ENCODE measurements at regions not wholly inside any gene's neighbourhood (a gene's known extent, or its start where the extent isn't known, plus 50 kb on each side); places are given as distances from the start of the nearest gene placed in this dataset.

GRCh38 chr10:129032372-129033313, 434.4 kb upstream of the MGMT start:
- DNase-seq (ENCODE audit: low read depth in 2 of 2), result no peak

- DNase-seq (ENCODE audit: low read depth in 2 of 2), result no peak
These were observed 433.7 kb upstream of the MGMT start for GRCh38 chr10:129033340-129033739.

GRCh38 chr10:129033790-129034272, 433.2 kb upstream of the MGMT start:
- no peak for DNase-seq (ENCODE audit: low read depth in 2 of 2)

GRCh38 chr10:129035052-129035827, 431.8 kb upstream of the MGMT start:
- DNase-seq (ENCODE audit: low read depth in 2 of 2), result peak in 1 of 2 donors; percentile 90

DNA sequence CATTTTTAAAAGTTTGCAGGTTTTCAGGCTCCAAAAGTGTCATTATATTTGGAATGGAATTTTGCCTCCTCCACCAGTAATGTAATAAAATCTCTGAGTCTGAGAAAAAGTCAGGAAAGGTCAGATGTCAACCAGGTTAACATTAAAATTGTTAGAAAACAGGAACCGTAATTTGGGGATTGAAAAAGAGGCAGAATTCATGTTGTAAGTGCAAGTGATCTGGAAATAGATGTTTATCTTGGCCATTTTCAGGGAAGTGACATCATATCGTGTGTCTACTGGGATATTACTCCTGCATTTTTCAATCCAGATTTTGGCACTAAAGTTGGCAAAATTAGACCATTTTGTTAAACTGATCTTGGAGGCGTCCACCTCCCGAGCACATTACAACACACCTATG, 428.5 kb upstream of the MGMT start:
- peak; percentile 85 to 93 for DNase-seq (ENCODE audit: low read depth in 2 of 2)

DNA sequence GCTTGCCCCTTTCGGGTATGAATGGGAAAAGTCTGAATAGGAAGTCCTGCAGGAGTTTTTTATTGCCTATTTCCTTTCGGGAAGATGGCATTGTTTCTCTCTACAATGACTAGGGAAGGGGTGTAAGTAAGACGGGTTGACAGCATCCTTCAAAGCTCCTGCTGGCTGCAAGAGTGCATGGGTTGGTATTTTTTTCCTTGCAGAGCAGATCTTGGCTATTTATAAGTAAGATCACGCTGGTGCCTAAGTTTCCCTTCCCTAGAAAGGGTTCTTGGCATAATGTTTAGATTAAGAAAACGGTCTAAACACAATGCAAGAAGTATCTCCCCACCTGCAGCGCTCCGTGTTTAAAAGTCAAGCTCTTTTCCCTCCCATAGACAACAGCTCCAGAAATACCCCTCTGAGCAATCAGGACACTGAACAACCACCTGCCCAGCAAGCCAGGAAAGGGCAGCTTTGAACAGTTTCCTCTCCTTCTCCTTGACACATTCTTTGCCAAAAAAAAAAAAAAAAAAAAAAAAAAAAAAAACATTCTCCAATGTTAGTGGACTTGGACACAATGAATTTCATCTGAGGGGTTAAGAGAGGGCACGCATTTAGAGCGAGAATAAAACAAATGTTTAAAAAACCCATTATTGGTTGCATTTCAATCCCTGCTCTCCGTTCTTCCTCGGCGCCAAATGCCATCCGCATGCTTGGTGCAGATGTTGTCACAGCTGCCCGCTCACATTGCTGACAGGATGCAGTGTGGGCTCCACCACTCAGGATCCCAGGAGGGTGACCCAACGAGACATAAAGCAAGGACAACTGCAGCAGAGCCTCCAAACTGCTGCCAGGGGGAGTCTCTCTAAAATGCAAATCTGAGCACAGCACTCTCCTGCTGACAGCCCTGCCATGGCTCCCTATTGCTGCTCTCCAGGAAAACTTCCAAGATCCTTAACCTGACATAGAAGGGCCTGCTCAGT, 427.4 kb upstream of the MGMT start:
- peak in 1 of 2 donors; percentile 66 for DNase-seq (ENCODE audit: low read depth in 2 of 2)

DNA sequence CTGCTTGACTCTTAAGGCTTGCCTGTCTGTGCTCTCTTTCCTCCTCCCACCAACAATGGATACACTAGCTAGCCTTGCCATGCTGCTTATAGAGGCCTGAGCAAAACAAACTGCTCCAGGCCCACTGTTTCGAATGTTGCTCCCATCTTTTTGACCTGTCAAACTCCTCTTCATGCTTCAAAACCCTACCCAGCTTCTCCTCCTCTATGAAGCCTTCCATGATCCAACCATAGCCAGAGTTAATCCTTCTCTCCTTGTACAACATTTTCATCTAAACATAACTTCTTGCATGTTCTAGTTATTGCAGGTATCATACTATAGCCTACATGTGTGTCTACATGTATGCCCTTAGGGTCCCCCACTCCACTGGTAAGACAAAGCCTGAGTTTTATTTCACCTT, 426.7 kb upstream of the MGMT start:
- DNase-seq (ENCODE audit: low read depth in 2 of 2), result no peak

DNA sequence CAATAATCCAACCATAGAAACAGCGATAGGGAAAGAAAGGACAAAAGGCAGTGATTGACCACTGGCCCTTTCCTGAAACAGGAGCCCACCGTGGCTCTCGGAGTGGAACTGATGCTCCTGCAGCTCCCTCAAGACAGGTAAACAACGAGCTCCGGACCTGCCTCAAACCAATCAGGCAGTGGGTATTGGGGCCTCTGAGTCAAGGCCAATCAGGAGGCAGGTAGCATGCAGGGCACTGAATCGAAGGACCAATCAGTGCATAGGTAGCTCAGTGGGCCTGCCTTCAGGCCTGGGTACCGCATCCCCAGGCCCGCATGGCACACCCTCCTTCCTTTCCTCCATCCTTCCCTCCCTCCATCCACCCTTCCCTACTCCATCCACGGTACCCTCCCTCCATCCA, 425.1 kb upstream of the MGMT start:
- DNase-seq (ENCODE audit: low read depth in 2 of 2), result no peak

- peak in 1 of 2 donors; percentile 60 for DNase-seq (ENCODE audit: low read depth in 2 of 2)
These were observed 424.1 kb upstream of the MGMT start for GRCh38 chr10:129042776-129043595.

DNA sequence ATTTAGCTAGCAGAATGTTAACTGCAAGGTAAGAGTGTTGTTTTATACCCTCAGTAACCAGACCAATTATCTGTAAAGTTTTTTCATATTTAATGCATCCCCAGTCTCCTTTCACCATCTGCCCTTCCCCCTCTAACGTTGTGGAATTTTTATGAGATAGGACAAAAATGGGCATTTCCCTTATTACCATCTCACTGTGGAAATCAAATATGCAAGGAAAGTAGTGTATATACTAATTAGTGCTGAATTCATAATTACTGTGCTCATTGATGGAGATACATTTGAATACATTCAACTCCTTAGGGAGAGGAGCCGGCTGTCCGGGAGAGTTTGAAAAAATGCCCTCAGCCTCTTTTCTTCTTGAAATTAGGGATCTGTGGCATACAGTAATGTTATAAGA, 423.4 kb upstream of the MGMT start:
- no peak for DNase-seq (ENCODE audit: low read depth in 2 of 2)

- peak in 1 of 2 donors; percentile 9 for DNase-seq (ENCODE audit: low read depth in 2 of 2)
These were observed 421.4 kb upstream of the MGMT start for GRCh38 chr10:129045599-129045998.

DNA sequence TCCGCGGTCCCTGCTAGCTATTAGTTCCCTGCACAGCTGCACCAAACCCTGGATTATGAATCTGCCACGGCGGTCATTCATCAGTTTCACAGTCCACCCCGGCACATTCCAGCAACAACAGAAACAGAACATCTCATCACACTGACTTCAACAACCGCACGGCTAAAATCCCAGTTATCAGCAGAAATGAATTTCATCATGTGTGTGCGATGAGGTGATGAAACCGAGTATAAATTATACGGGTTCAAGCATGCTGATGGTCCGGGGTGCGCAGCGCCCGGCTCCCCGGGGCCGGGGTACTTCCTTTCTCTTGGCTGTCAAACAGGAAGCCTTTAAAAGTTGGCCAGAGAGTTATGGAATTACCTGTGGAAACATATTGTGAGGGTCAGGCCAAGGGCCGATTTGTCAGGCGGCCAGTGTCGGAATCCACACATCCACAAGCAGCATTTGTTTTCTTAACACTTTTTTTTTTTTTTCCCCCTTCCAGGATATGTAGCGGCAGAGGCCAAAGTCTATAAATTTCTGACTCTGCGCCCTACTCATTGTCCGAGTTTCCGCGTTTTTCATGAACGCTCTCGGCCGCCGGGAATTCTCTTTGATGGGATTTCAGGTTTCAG, 420.9 kb upstream of the MGMT start:
- DNase-seq (ENCODE audit: low read depth in 2 of 2), result peak; percentile 96 to 97

GRCh38 chr10:129046962-129047361, 420.1 kb upstream of the MGMT start:
- DNase-seq (ENCODE audit: low read depth in 2 of 2), result peak in 1 of 2 donors; percentile 68

- no peak for DNase-seq (ENCODE audit: low read depth in 2 of 2)
These were observed 419.4 kb upstream of the MGMT start for GRCh38 chr10:129047600-129047999.

GRCh38 chr10:129048513-129048912, 418.5 kb upstream of the MGMT start:
- peak in 1 of 2 donors; percentile 72 for DNase-seq (ENCODE audit: low read depth in 2 of 2)

DNA sequence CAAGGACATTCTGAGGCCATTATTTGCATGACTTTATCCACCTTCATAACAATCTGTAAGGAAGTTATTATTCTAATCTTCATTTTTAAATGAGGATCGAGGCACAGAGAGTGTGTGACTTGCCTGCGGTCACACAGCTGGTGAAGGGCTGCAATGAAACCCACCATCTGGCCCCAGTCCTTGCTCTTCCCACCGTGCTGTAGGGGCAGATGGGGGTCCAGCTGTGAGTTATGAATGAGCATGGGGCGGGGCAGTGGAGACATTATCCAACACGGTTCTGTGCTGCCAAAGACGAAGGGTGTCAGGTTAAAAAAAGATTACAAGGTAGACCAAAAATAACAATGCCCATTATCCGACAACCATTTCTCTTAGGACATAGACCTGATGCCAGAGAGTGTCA, 417.5 kb upstream of the MGMT start:
- DNase-seq (ENCODE audit: low read depth in 2 of 2), result no peak

- DNase-seq (ENCODE audit: low read depth in 2 of 2), result no peak
These were observed 411.8 kb upstream of the MGMT start for GRCh38 chr10:129055225-129055624.

- DNase-seq (ENCODE audit: low read depth in 2 of 2), result no peak
These were observed 411.1 kb upstream of the MGMT start for GRCh38 chr10:129055986-129056385.

DNA sequence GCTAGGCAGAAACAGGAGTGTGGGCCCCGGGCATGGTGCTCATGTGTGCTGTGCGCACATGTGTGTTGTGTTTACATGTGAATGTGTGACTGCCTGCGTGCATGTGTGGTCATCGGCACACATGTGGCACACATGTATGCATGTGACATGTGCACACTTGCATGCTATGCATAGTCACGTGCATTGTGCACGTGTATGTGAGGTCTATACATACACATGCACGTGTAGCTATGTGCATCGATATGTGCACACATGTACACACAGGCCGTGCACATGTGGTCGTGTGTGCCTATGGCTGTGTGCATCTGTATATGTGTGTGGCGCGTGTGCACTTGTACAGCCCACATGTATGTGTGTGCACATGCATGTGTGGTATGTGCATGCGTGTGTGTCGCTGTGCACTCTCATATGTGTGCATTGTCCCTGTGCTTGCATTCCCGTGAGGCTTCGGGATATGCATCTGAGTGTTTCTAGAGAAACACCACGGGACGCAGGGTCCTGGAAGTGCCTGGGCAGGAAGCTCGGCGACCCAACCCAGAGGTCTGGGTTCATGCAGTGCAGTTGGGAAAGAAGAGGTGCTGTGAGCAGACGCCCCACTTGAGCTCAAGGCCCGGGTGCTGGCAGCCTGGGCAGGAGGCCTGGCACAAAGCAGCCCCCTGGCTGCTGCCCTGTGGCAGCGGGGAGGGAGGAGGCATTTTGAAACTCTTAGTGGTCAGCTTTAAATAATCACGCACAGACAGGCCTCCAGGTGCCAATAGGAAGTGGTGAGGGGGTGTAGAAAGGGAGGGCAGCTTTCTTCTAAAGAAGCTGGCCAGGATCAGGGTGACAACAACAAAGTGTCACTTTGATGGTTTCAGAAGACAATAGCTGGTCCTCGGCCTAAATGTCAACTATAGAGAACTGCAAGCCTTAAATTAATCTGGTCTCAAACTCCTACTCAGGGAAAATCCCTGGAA, 410.0 kb upstream of the MGMT start:
- DNase-seq (ENCODE audit: low read depth in 2 of 2), result no peak

Data from dermis microvascular lymphatic vessel endothelial cell (primary cell).